H1 (cell line): ENCODE measurements at regions not wholly inside any gene's neighbourhood (a gene's known extent, or its start where the extent isn't known, plus 50 kb on each side); places are given as distances from the start of the nearest gene placed in this dataset.

Source experiments
- CREB1 ChIP-seq: IDR thresholded peaks from 2 replicates; pipeline ENCODE4 v1.6.1; 2012; ENCODE audit warnings: inconsistent platforms
- FOSL1 ChIP-seq: IDR thresholded peaks from 2 replicates; pipeline ENCODE4 v1.6.1; 2011; ENCODE audit warnings: mild to moderate bottlenecking, low read depth, low read length, moderate library complexity; ENCODE audit not compliant: insufficient read depth
- JUND ChIP-seq: IDR thresholded peaks from 2 replicates; pipeline ENCODE4 v1.6.1; 2011; ENCODE audit warnings: mild to moderate bottlenecking, improper control_type of control experiment, low read length
- KDM5A ChIP-seq: fragments of 200-600 bp; IDR thresholded peaks from 2 replicates; pipeline ENCODE4 v1.7.1; 2012; ENCODE audit warnings: mild to moderate bottlenecking, low read length, inconsistent platforms, mixed read lengths
- POLR2A ChIP-seq, 2 experiments: IDR thresholded peaks; 1 replicate in 1 of 2; 2 replicates in 1 of 2; pipeline ENCODE4 v1.6.1; 2011; ENCODE audit warnings: low read depth in 2 of 2, low read length in 2 of 2, mild to moderate bottlenecking in 2 of 2; ENCODE audit errors: control extremely low read depth in 1 of 2
- POLR2AphosphoS5 ChIP-seq: IDR thresholded peaks from 2 replicates; pipeline ENCODE4 v1.6.1; 2011; ENCODE audit warnings: low read depth, low read length
- RAD21 ChIP-seq, 2 experiments: IDR thresholded peaks in 1 of 2; conservative IDR thresholded peaks in 1 of 2; 2 replicates each; pipeline ENCODE4 v1.6.1; 2011; ENCODE audit warnings: low read depth in 2 of 2, low read length in 2 of 2, improper control_type of control experiment in 1 of 2, inconsistent platforms in 1 of 2, mild to moderate bottlenecking in 1 of 2, moderate library complexity in 1 of 2
- TAF1 ChIP-seq: IDR thresholded peaks from 2 replicates; pipeline ENCODE4 v1.6.1; 2011; ENCODE audit warnings: mild to moderate bottlenecking, low read depth, low read length
- YY1 ChIP-seq: IDR thresholded peaks from 2 replicates; pipeline ENCODE4 v1.6.1; 2011; ENCODE audit warnings: low read depth, mild to moderate bottlenecking, low read length
- TF ChIP-seq, protein P1 (sequence below), 3 experiments: IDR thresholded peaks; 1 replicate in 2 of 3; 2 replicates in 1 of 3; pipeline versions ENCODE4 v1.5.1 to v1.6.1; 2011; ENCODE audit warnings: low read length in 3 of 3, mild to moderate bottlenecking in 3 of 3, inconsistent platforms in 2 of 3, low read depth in 1 of 3, moderate library complexity in 1 of 3; ENCODE audit not compliant: insufficient read depth in 1 of 3; ENCODE audit errors: control extremely low read depth in 1 of 3
- TF ChIP-seq, protein P2 (sequence below): IDR thresholded peaks from 2 replicates; pipeline ENCODE4 v1.6.1; 2011; ENCODE audit warnings: low read length, improper control_type of control experiment

DNA sequence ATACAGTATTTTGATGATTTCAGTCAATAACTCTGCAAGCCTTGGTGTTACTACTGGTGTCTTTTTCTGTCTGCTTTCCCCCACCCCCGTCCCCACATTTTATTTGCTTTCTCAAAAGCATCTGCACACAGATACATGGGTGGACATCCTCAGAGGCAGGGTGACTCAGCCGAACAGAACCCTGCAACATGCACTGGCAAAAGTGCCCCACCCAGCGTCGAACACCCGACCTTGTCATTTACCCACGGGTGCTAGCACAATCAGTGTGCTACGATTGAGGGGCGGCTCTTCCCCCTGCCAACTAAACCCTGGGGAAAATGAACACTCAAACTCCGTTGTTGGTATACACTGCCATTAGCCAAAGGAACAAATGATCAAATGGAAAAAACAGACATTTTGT lies 115.9 kb upstream of the NAA20 start:
- TF ChIP-seq POLR2AphosphoS5 (no peak), YY1 (no peak), RAD21 (IDR thresholded peaks at IDR 0.05 in 1 of 2, conservative IDR thresholded peaks at IDR 0.05 in 1 of 2; ENCODE audit: low read depth in 2 of 2, low read length in 2 of 2) (no peak), JUND (no peak), POLR2A (IDR thresholded peaks at IDR 0.05; ENCODE audit: control extremely low read depth in 1 of 2, low read depth in 2 of 2, low read length in 2 of 2) (no peak), TAF1 (no peak), FOSL1 (no peak), CREB1 (no peak), KDM5A (no peak)
- TF ChIP-seq, protein P1, sequence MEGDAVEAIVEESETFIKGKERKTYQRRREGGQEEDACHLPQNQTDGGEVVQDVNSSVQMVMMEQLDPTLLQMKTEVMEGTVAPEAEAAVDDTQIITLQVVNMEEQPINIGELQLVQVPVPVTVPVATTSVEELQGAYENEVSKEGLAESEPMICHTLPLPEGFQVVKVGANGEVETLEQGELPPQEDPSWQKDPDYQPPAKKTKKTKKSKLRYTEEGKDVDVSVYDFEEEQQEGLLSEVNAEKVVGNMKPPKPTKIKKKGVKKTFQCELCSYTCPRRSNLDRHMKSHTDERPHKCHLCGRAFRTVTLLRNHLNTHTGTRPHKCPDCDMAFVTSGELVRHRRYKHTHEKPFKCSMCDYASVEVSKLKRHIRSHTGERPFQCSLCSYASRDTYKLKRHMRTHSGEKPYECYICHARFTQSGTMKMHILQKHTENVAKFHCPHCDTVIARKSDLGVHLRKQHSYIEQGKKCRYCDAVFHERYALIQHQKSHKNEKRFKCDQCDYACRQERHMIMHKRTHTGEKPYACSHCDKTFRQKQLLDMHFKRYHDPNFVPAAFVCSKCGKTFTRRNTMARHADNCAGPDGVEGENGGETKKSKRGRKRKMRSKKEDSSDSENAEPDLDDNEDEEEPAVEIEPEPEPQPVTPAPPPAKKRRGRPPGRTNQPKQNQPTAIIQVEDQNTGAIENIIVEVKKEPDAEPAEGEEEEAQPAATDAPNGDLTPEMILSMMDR (IDR thresholded peaks at IDR 0.05; ENCODE audit: control extremely low read depth in 1 of 3, insufficient read depth in 1 of 3, low read depth in 1 of 3, low read length in 3 of 3): no peak
- TF ChIP-seq, protein P2, sequence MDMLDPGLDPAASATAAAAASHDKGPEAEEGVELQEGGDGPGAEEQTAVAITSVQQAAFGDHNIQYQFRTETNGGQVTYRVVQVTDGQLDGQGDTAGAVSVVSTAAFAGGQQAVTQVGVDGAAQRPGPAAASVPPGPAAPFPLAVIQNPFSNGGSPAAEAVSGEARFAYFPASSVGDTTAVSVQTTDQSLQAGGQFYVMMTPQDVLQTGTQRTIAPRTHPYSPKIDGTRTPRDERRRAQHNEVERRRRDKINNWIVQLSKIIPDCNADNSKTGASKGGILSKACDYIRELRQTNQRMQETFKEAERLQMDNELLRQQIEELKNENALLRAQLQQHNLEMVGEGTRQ: no peak
